GOT3 (cell line): ENCODE measurements at regions not wholly inside any gene's neighbourhood (a gene's known extent, or its start where the extent isn't known, plus 50 kb on each side); places are given as distances from the start of the nearest gene placed in this dataset.
"Not testable (repeated sequence)": the region's sequence is repeated elsewhere in the genome, so short reads cannot be mapped to it uniquely, and the experiment has no call there.

ENCODE experiments used
- DNase-seq: peaks from one replicate; lab custom pipeline; 2025; ENCODE audit warnings: mixed read lengths; lab: John Stamatoyannopoulos, UW

DNA sequence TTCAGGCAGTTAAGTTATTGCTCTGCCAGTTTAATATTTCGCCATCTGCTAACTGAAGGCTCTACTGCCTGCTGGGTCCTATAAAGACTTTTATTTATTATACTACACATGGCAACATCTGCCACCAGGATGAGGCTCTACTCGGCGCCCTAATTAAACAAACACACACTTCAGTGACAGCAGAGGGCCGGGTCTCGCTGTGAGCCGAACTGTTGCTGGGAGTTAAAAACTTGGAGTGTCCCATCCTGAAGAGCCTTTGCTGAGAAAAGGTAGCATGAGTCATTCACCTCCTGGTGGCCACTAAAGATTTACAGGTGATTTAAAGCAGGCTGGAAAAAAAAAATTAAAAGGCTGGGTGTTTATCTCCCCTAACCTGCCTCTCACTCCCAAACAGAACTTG, 183.7 kb downstream of the NPIPA8 start:
- not testable (repeated sequence) for DNase-seq

DNA sequence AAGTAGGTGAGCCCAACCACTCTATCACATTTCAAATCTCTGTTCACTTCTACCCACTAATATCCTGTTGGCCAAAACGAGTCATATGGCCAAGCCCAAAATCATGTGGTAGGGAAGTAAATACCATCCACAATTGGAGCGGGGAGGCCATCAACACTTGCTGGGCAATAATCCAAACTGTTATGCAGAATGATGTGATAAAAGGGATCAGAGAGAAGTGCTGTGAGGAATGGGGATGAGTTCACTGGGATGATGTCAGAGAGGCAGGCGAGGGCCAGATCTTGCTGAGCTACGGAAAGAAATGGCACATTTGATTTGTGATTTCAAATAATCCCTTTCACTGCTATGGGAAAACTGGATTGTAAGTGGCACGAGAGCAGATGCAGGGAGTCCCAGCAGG, 188.4 kb downstream of the NPIPA8 start:
- not testable (repeated sequence) for DNase-seq

- DNase-seq: not testable (repeated sequence)
Observed at GRCh38 chr16:18146601-18147142, 189.9 kb downstream of the NPIPA8 start.

GRCh38 chr16:18142066-18142465, 194.5 kb downstream of the NPIPA8 start:
- not testable (repeated sequence) for DNase-seq

GRCh38 chr16:18136288-18136687, 200.2 kb downstream of the NPIPA8 start:
- DNase-seq: not testable (repeated sequence)

DNA sequence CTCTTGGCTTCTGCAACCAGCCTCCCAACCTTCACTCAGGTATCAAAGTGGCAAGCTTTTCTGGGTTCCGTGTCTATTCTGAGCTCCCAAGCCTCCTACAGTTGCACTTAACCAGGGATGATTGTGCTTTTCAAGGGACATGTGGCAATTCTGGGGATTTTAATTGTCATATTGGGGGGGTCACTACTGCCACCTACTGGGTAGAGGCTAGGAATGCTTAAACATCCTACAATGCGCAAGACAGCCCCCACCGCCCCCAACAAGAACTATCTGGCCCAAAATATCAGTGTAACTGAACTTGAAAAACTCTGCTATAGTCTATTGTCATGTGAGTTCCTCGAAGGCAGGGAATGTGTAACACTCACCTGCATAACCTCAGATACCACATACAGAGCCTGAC, 201.5 kb downstream of the NPIPA8 start:
- DNase-seq: not testable (repeated sequence)

DNA sequence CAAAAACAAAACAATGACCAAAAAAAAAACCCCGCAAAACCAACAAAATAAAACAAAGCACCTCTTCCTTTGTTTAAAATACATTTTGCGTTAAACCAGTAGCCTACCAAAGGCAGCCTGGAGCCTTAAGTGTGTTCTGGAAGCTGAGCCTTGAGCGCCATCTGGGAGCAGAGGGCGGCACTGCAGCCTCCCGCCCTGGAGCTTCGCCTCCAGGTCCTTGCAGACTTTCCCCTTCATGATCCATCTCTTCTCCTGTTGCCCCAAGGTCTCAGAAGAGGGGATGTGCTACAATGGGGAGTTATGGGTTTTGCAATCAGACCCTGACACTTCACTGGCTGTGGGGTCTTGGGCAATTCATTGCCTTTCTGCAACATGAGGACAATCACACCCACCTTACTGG, 204.9 kb downstream of the NPIPA8 start:
- DNase-seq: not testable (repeated sequence)

DNA sequence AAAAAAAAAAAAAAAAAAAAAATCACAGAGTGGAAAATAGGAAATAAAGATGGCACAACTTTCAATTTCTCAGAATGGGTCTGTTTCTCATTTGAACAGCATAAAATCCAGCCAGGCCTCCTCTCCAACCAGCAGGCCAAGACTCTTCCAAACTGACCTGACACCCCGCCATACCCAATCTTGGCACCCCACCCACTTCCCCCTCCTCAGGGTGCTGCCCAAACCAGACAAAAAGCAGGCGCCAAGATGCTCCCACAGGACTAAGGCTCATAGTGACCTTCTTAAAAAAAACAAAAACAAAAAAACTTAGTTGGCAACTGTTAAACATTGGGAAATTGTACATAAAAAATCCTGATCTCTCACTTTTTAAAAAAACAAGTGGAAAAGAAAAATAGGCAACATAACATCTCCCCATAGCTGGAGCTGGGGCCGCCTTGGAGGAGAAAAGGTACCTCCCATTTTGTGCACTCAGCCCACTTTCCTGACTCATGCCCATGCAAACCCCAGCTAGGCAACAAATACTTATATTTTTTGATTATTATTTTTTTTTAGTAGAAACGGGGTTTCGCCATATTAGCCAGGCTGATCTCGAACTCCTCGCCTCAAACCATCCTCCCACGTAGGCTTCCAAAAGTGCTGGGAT, 205.9 kb downstream of the NPIPA8 start:
- not testable (repeated sequence) for DNase-seq

- DNase-seq: not testable (repeated sequence)
Observed at GRCh38 chr16:18127033-18127432, 209.5 kb downstream of the NPIPA8 start.

DNA sequence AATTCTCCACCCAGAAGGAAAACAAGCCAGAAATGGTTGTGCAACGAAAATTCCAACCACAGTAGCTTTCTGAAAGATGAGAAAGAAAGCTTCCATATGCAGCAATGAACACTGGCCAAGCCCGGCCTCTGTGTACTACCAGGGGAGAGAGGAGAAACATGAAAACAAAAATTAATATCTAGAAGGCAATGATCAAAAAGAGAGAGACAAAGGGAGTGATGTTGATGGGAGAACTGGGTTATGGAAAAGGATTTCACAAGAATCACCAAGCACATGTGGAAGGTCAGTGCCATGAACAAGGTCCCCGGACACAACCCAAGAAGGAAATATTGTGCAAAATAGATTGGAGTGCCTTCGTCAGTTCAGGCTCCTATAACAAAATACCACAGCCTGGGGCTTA, 217.4 kb downstream of the NPIPA8 start:
- DNase-seq: not testable (repeated sequence)

- not testable (repeated sequence) for DNase-seq
Observed at GRCh38 chr16:18118684-18119083, 217.9 kb downstream of the NPIPA8 start.

DNA sequence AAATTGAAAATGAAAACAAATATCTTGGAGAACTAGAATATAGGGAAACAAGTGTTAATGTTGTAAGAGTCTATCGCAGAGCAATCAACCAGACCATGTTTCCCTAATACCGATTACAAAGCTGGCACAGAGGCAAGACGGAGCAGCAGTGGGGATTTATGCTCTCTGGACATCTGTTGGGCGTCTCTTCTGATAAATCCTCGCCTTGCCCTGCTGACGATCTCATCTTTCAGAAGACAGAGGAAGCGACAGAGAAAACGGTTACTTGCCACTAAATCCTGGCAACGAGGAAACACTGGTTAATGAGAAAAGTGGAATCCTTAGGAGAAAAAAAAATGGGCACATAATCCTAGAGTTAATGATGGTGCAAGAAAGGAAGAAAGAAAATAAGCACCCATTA, 218.5 kb downstream of the NPIPA8 start:
- DNase-seq: not testable (repeated sequence)

GRCh38 chr16:18104412-18104811, 232.1 kb downstream of the NPIPA8 start:
- not testable (repeated sequence) for DNase-seq

DNA sequence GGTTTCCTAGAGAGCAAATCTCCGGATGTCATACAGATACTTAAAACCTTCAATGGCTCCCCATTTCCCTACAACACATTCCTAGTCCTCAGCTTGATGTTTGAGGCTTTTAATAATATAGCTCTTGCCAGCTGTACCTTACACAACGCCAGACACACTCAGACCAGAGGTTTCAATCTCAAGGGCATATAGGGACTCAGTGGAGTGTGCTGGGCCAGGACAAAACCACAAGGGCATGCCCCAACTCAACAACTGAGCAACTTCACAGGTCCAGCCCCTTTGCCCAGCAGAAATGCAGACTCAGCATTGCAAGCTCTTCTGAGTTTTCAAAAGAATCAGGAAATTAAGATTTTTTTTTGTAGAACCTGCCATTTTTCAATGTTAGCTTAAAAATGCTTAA, 235.5 kb downstream of the NPIPA8 start:
- not testable (repeated sequence) for DNase-seq

DNA sequence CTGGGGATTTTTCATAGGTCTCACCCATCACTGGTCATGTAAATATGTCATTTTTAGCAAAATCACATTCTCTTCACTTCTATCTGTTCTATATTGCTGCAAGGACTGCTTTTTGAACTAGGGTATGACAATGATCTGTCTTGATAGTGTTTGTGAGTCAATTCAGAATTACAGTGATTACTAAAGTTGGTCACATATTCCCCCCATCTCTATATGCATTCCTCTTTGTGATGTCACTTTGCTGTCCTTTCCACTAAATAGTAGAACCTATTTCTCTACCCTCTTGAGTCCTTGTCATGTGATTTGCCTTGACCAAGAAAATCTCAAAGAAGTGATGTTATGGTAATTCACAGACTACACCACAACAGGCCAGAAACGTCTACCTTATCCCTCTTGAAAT, 243.9 kb downstream of the NPIPA8 start:
- DNase-seq: not testable (repeated sequence)

GRCh38 chr16:18080658-18081363, 255.7 kb downstream of the NPIPA8 start:
- not testable (repeated sequence) for DNase-seq

DNA sequence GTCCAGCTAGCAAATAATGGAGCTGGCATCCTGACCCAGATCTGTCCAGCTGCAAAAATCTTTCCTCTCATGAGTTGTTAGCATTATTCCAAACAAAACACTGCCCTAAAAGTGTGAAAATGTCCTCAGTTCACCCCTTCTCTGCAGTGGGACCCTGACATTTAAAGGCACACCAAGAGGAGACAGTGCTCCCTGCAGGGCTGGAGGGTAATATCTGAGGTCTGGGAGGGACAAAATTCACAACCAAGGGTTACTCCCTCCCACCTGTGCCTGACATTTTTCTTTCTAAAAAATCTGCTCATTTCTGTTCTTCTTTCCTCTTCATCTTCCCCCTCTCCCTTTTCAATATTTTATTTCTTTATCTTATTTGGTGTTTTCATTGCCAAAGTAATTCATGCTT, 258.6 kb downstream of the NPIPA8 start:
- not testable (repeated sequence) for DNase-seq

DNA sequence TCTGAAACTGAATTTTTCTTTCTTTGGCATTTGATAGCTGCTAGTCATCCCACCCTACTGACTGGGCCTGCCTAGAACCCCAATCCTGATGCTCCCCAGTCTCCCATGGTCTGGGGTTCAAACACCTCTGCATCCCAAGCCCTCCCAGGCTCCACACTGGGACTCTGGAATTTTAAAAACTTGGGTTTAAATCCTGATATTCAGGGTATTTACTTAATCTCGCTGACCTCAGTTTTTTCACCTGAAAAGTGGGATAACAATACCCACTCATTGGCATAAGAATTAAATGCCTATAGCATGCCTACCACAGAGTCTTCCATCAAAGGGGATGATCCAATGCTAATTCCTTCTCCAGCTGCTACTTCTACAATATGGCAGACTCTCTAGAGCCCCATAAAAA, 264.4 kb downstream of the NPIPA8 start:
- DNase-seq: no peak

DNA sequence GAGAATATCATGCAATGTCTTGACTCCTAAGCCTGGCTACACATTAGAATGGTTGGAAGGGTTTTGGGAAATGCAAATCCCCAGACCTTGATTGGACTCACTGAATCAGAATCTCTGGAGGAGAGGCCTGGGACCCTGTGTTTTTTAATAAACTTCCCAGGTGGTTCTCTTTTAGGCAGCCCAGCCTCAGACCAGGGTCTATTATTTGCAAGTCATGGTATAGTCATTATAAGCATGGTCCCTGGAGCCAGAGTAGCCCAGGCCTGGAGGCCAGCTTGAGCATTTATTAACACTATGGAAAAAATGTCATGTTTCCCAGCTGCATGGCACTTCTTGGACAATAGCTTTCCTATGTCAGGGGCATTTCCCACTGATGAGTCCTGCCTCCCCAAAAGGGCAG, 266.9 kb downstream of the NPIPA8 start:
- DNase-seq: no peak

- DNase-seq: no peak
Observed at GRCh38 chr16:18068477-18068876, 268.1 kb downstream of the NPIPA8 start.

DNA sequence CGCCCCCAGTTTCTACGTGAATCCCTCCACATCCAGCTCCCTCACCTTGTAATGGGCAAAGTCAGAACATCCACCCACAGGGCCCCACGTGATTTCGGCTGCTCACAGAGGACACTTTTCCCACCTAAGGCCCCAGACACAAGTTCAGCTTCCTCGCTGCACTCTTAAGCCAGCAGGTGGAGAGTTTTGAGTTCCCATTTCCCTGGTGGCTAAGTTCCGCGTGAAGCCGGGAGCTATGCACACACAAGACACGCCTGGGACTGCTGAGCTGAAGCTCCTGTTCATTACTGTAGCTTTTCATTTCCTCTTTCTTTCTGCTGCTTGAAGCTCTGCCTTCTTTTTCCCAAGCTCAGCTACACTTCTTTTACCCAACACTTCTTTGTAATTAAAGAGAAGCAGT, 273.8 kb downstream of the NPIPA8 start:
- DNase-seq: no peak

GRCh38 chr16:18060351-18060750, 276.2 kb downstream of the NPIPA8 start:
- DNase-seq: no peak

- no peak for DNase-seq
Observed at GRCh38 chr16:18059577-18059976, 277.0 kb downstream of the NPIPA8 start.
